ELF-1 (cell line): ENCODE measurements at regions not wholly inside any gene's neighbourhood (a gene's known extent, or its start where the extent isn't known, plus 50 kb on each side); places are given as distances from the start of the nearest gene placed in this dataset.
"Not testable (repeated sequence)": the region's sequence is repeated elsewhere in the genome, so short reads cannot be mapped to it uniquely, and the experiment has no call there.

Source experiments
- DNase-seq: peaks from one replicate; pipeline ENCODE4 v3.0.0-alpha.2; 2016; ENCODE audit warnings: low read depth, low spot score

GRCh38 chr10:43939389-43939938 lies 290.8 kb upstream of the ZNF32 start:
- DNase-seq = no peak

GRCh38 chr10:43938810-43939209 lies 290.1 kb upstream of the ZNF32 start:
- DNase-seq = no peak

GRCh38 chr10:43931308-43931930 lies 282.7 kb upstream of the ZNF32 start:
- DNase-seq = no peak

- DNase-seq = no peak
Observed at GRCh38 chr10:43930777-43931176, 282.1 kb upstream of the ZNF32 start.

DNA sequence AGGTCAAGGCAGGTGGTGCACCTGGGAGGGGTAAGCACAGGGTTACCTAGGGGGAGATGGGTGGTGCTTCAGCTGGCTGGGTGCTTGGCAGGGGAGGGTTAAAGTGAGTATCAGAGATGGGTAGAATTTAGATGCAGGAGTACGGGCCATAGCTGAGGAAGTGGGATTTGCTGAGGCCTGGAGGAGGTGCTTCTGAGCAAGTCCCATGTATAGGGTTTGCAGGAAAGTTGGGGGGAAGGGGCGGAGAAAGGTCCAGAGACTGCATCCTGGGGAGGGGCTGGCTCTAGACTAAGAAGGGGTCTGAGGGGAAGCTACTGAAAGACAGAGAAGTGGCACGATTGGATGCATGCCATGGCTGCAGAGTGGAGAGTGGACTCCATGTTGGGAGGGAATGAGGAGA lies 281.6 kb upstream of the ZNF32 start:
- DNase-seq = no peak

DNA sequence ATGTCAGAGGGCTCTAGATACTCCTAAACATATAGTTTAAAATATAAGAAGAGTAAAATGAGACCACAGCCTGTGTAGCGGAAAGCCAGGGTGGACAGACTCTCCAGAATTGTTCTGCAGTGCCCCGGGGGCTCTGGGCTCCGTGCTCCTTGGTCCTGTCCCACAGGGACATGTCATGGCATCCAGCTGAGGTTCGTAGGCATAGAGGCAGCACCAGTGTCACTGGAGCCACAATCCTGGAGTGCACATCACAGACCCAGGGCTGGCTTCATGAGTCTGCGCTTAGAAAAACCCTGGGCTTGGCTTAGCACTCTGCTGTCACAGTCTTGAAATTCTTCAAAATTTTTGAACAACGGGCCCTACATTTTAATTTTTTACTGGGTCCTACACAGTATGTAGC lies 280.4 kb upstream of the ZNF32 start:
- DNase-seq = no peak

DNA sequence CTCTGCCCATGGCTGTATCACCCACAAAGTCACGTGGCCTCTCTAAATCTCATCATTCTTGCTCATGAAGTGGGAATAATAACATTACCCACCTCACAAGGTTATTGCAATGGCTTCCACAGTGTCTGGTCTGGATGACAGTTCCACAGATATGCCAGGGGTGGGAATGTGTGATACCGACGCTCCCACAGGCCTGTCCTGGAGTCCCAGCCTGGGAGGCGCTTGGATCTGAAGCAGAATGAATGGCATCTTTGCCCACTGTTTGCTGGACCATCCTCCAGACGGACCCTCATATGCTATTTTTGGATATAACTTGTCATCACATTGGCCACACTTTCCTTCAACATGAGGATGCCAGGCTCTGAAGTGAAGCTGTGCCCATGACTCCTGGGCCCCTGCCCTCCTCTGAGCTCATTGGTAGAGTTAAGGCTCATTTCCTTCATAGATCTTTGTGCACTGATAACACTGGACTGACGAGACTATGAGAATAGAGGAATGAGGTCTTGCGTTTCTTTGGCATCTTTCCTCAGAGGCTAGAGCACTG lies 279.8 kb upstream of the ZNF32 start:
- no peak for DNase-seq

DNA sequence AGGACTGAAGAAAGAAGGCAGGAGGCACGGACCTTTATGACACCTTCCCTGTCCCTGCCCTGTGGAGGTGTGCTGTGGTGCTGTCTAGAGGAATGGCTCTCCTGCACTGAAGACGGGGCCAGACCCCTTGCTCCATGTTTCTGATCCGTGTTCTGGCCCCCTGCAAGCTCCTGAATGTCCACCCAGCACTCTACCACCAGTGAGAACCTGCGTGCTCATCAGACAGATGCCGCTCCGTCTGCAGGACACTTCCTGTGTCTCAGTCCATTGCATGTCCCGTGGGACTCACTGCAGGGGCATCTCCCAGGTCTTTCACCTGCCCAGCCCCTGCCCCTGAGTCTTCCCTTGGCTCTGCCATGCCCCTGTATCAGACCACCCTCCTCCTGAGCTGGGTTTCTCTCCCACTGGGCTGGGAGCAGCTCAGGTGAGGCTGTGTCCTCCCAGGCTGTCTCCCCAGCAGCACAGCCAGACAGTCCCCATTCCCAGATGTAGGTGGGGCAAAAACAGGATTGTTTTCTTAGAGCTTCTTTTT lies 278.3 kb upstream of the ZNF32 start:
- DNase-seq = no peak

DNA sequence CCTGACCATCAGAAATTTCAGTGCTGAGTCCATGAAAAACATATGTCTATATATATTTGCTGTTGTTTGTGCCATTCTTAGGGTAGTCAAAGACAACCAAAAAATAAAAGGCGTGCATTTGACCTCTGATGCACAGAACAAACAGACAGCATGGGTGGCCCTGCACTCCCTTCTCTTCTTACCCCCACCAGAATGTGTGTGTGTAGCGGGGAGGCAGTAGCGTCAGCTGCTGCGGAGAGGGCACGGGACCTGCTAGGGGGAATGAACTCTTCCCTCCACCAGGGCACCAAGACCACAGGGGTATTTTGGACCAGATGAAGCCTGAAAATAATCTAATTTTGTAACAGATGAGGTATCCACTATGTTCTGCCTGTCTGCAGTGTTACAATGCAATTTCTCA lies 277.7 kb upstream of the ZNF32 start:
- DNase-seq = no peak

DNA sequence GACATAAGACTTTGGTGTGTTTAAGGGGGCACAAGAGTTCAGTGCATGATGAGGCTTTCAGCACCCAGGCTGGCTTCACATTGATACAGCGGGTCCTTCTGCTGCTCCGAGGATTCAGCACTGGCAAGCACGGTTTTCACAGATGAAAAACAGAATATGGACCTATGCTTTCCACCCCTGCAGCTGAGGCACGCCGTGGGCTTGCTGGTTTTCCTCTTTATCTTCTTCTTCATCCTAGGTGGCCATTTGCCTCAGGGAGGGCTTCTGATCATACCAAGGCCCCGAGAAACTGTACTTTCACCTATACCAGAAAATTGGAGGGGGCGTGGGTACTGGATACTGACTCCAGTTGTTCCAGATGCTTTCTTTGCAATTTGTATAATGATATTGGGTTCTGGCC lies 277.1 kb upstream of the ZNF32 start:
- DNase-seq = no peak

GRCh38 chr10:43923328-43923727 lies 274.6 kb upstream of the ZNF32 start:
- no peak for DNase-seq

GRCh38 chr10:43922335-43923280 lies 273.9 kb upstream of the ZNF32 start:
- no peak for DNase-seq

DNA sequence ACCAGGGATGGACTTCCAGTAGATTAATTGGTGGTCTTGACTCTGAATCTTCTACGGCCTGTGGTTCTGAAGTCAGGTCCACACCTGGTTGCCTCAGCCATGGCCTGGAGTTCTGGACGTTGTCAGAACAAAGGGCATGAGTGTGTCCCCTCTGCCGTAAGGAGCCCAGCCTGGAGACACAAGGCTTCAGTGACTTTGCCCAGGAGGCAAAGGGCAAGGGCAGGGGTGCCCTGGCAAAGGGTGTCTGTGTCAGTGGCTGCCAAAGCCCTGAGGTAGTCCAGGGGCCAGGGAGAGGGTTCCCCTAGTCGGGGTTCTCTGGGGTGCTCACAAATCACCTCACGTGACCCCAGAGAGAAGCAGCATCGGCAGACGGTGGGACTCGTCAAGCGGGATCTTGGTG lies 273.2 kb upstream of the ZNF32 start:
- DNase-seq = no peak

DNA sequence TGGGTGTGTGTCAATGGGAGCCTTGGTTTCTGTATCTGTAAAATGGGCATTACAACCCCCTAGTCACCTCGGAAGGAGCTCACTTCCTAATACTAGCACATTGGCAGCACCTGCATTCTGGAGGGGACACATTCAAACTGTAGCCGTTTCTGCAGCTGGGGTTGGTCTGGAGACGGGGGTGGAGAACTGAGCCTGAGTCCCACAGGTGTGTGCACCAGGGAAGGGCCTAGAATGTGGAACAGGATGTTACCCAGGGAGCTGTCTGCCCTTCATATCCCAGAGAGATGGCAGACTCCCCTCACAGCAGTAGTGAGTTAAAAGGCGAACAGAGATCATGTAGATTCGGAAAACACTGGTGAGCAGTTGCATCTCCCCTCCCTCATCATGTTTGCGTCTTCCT lies 272.8 kb upstream of the ZNF32 start:
- DNase-seq = no peak

DNA sequence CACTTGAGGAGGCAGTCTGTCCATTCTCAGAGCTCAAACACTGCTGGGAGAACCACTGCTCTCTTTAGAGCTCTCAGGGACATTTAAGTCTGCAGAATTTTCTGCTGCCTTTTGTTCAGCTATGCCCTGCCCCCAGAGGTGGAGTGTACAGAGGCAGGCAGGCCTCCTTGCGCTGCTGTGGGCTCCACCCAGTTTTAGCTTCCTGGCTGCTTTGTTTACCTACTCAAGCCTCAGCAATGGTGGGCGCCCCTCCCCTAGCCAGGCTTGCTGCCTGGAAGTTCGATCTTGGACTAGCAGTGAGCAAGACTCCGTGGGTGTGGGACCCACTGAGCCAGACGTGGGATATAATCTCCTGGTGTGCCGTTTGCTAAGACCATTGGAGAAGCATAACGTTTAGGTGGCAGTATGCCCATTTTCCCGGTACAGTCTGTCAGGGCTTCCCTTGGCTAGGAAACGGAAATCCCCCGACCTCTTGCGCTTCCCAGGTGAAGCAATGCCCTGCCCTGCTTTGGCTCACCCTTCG lies 271.6 kb upstream of the ZNF32 start:
- DNase-seq = not testable (repeated sequence)

- no peak for DNase-seq
Observed at GRCh38 chr10:43913676-43914235, 265.1 kb upstream of the ZNF32 start.

- no peak for DNase-seq
Observed at GRCh38 chr10:43912469-43912868, 263.8 kb upstream of the ZNF32 start.

DNA sequence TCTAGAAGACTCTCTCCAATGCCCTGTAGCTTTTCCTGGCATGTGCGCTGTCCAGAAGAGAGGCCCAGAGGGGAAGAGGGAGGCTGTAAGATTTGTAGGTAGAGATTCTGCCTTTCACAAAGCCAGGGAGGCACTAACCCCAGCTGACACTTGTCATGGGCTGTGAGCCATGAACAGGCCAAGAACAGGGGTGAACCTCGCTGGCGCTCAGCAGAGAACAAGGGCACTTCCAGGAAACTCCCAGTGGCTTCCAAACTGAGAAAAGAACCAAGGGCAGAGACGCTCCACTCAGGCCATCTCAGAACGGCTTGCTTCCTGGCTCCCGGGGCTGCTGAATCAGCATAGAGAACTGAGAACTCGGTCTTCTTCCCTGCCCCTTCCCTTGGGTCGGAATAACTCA lies 257.8 kb upstream of the ZNF32 start:
- DNase-seq = no peak

GRCh38 chr10:43905512-43906236 lies 257.0 kb upstream of the ZNF32 start:
- DNase-seq = no peak

DNA sequence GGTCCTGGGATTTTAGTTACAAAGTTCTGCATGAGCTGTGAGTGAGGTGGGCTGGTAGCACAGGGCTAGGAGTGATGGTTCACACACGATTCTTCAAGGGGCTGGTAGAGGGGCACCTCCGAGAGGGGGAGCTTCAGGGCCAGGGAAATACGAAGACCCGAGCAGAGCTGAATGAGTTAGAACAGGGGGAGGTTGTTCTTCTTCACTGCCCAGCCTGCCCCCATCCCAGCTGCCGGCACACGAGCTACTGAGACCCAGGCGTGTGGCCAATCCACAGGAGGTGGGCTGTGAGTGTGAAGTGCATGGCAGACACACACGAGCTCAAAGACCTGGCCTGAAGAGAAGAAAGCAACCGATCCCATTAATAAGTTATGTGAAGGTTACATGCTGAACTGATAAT lies 256.2 kb upstream of the ZNF32 start:
- no peak for DNase-seq

DNA sequence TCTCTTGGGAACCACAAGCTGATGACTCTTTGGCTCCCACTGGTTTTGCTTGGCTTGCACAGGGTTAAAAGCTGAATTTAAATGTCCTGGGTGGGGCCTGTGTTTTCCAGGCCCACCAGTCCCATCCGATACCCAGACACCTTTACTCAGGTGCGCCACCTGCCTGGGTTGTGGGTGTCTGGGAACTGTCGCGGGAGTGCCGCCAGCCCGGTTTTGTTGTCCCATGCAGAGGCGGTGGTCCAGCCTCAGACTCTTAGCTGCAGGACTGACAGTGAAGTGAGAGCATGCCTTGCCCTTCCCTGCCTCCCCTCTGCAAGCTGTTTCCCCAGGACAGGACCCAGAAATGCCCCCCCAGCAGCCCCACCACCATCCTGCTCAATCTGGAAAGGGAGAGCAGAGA lies 255.6 kb upstream of the ZNF32 start:
- no peak for DNase-seq
